H9 (cell line): ENCODE measurements at regions not wholly inside any gene's neighbourhood (a gene's known extent, or its start where the extent isn't known, plus 50 kb on each side); places are given as distances from the start of the nearest gene placed in this dataset.

Experiments
- DNase-seq: peaks from one replicate; pipeline ENCODE4 v3.0.0-alpha.2; 2017
- H2AFZ ChIP-seq: one replicate; pipeline ENCODE4 v1.6.1; 2013; ENCODE audit warnings: mild to moderate bottlenecking, low read length, control low read depth, moderate library complexity
- H2AK5ac ChIP-seq: 2 replicates; pipeline ENCODE4 v1.6.1; 2013; ENCODE audit warnings: low read length, control low read depth, mixed read lengths; ENCODE audit not compliant: insufficient read length
- H2BK120ac ChIP-seq: one replicate; pipeline ENCODE4 v1.6.1; 2013; ENCODE audit warnings: low read depth, mild to moderate bottlenecking, low read length, control low read depth, inconsistent platforms; ENCODE audit not compliant: poor library complexity, severe bottlenecking
- H2BK12ac ChIP-seq: 2 replicates; pipeline ENCODE4 v1.6.1; 2013; ENCODE audit warnings: low read length, control low read depth, mixed read lengths, low read depth; ENCODE audit not compliant: insufficient read length
- H2BK15ac ChIP-seq: 2 replicates; pipeline ENCODE4 v1.6.1; 2013; ENCODE audit warnings: low read depth, low read length, control low read depth
- H2BK20ac ChIP-seq: one replicate; pipeline ENCODE4 v1.6.1; 2013; ENCODE audit warnings: low read depth, mild to moderate bottlenecking, low read length, control low read depth, inconsistent platforms; ENCODE audit not compliant: poor library complexity, severe bottlenecking
- H2BK5ac ChIP-seq: 2 replicates; pipeline ENCODE4 v1.6.1; 2013; ENCODE audit warnings: low read length, control low read depth, mixed read lengths; ENCODE audit not compliant: insufficient read length
- H3K14ac ChIP-seq: 2 replicates; pipeline ENCODE4 v1.6.1; 2013; ENCODE audit warnings: low read length, control low read depth; ENCODE audit not compliant: insufficient read depth
- H3K18ac ChIP-seq: 2 replicates; pipeline ENCODE4 v1.6.1; 2013; ENCODE audit warnings: low read depth, mild to moderate bottlenecking, mixed read lengths, low read length, control low read depth; ENCODE audit not compliant: insufficient read length
- H3K23ac ChIP-seq: 2 replicates; pipeline ENCODE4 v1.6.1; 2013; ENCODE audit warnings: low read length, control low read depth, mixed read lengths, low read depth; ENCODE audit not compliant: insufficient read length
- H3K23me2 ChIP-seq: 2 replicates; pipeline ENCODE4 v1.6.1; 2013; ENCODE audit warnings: low read depth, mild to moderate bottlenecking, mixed read lengths, low read length, control low read depth; ENCODE audit not compliant: insufficient read length, poor library complexity, severe bottlenecking
- H3K27ac ChIP-seq: 2 replicates; pipeline ENCODE4 v1.5.1; 2013; ENCODE audit warnings: low read length, control low read depth, mixed read lengths, low read depth; ENCODE audit not compliant: insufficient read length
- H3K27me3 ChIP-seq: 2 replicates; pipeline ENCODE4 v1.6.1; 2013; ENCODE audit warnings: low read length, control low read depth, inconsistent platforms; ENCODE audit not compliant: insufficient read depth
- H3K4ac ChIP-seq: 2 replicates; pipeline ENCODE4 v1.6.1; 2013; ENCODE audit warnings: low read depth, mild to moderate bottlenecking, control low read depth, inconsistent platforms, low read length, moderate library complexity
- H3K4me1 ChIP-seq: 2 replicates; pipeline ENCODE4 v1.6.1; 2013; ENCODE audit warnings: low read length, control low read depth, inconsistent platforms; ENCODE audit not compliant: insufficient read depth
- H3K4me2 ChIP-seq: 2 replicates; pipeline ENCODE4 v1.6.1; 2013; ENCODE audit warnings: low read length, control low read depth, mixed read lengths; ENCODE audit not compliant: insufficient read length, insufficient read depth
- H3K56ac ChIP-seq: 2 replicates; pipeline ENCODE4 v1.6.1; 2013; ENCODE audit warnings: low read depth, mild to moderate bottlenecking, mixed read lengths, low read length, control low read depth; ENCODE audit not compliant: insufficient read length
- H3K79me1 ChIP-seq: 2 replicates; pipeline ENCODE4 v1.6.1; 2013; ENCODE audit warnings: low read depth, mild to moderate bottlenecking, moderate library complexity, low read length, control low read depth, inconsistent platforms; ENCODE audit not compliant: insufficient read depth, poor library complexity, severe bottlenecking
- H3K79me2 ChIP-seq: 2 replicates; pipeline ENCODE4 v1.6.1; 2013; ENCODE audit warnings: low read length, control low read depth, inconsistent platforms; ENCODE audit not compliant: insufficient read depth
- H3K9ac ChIP-seq: 2 replicates; pipeline ENCODE4 v1.6.1; 2013; ENCODE audit warnings: low read length, control low read depth, mixed read lengths; ENCODE audit not compliant: insufficient read length; ENCODE audit errors: extremely low read depth
- H3K9me3 ChIP-seq: one replicate; pipeline ENCODE4 v1.6.1; 2013; ENCODE audit warnings: low read depth, low read length, inconsistent platforms; ENCODE audit not compliant: control insufficient read depth
- H3T11ph ChIP-seq: one replicate; pipeline ENCODE4 v1.6.1; 2013; ENCODE audit warnings: mild to moderate bottlenecking, low read length, control low read depth, inconsistent platforms
- H4K20me1 ChIP-seq: one replicate; pipeline ENCODE4 v1.6.1; 2013; ENCODE audit not compliant: control insufficient read depth, insufficient read length, insufficient read depth
- H4K5ac ChIP-seq: 2 replicates; pipeline ENCODE4 v1.6.1; 2013; ENCODE audit warnings: low read depth, mild to moderate bottlenecking, mixed read lengths, low read length, control low read depth; ENCODE audit not compliant: insufficient read length
- H4K8ac ChIP-seq: replicated peaks from 2 replicates; pipeline ENCODE4 v1.6.1; 2013; ENCODE audit warnings: low read length, control low read depth, mixed read lengths, low read depth; ENCODE audit not compliant: insufficient read length
- H4K91ac ChIP-seq: 2 replicates; pipeline ENCODE4 v1.6.1; 2013; ENCODE audit warnings: low read depth, mild to moderate bottlenecking, moderate library complexity, mixed read lengths, low read length, control low read depth; ENCODE audit not compliant: insufficient read length
- H3K27ac Mint-ChIP-seq, 3 experiments: 2 replicates in 2 of 3; 3 replicates in 1 of 3; pipeline ENCODE4 v1.8.0; 2020 to 2021; ENCODE audit warnings: mixed read lengths in 3 of 3, mild to moderate bottlenecking in 1 of 3, moderate library complexity in 1 of 3
- H3K27me3 Mint-ChIP-seq: 2 replicates; pipeline ENCODE4 v1.8.0; 2021; ENCODE audit warnings: low read depth, mild to moderate bottlenecking, moderate library complexity, mixed read lengths
- H3K36me3 Mint-ChIP-seq, 3 experiments: 2 replicates in 2 of 3; 3 replicates in 1 of 3; pipeline ENCODE4 v1.8.0; 2020 to 2021; ENCODE audit warnings: low read depth in 3 of 3, mixed read lengths in 3 of 3; ENCODE audit not compliant: insufficient read depth in 1 of 3
- H3K4me1 Mint-ChIP-seq, 2 experiments: 2 replicates each; pipeline ENCODE4 v1.8.0; 2020; ENCODE audit warnings: mixed read lengths in 2 of 2
- H3K4me3 Mint-ChIP-seq, 2 experiments: 2 replicates in 1 of 2; 3 replicates in 1 of 2; pipeline ENCODE4 v1.8.0; 2020 to 2021; ENCODE audit warnings: mild to moderate bottlenecking in 2 of 2, mixed read lengths in 2 of 2, moderate library complexity in 1 of 2
- H3K9me3 Mint-ChIP-seq, 2 experiments: 2 replicates in 1 of 2; 3 replicates in 1 of 2; pipeline ENCODE4 v1.8.0; 2020; ENCODE audit warnings: mild to moderate bottlenecking in 2 of 2, mixed read lengths in 2 of 2, moderate library complexity in 1 of 2
- CTCF ChIP-seq: fragments of 200-600 bp; sonication (generic); conservative IDR thresholded peaks from 3 replicates; pipeline ENCODE4 v1.8.0; 2021; ENCODE audit warnings: antibody characterized with exemption, mild to moderate bottlenecking
- WGBS: extraction: QIAGEN DNeasy Blood & Tissue Kit; methylation state at CpG from one replicate; pipeline ENCODE4 v1.1.7; 2013; ENCODE audit warnings: missing lambda C conversion rate, low lambda C conversion rate, mixed read lengths; ENCODE audit not compliant: insufficient read length; ENCODE audit errors: extremely low coverage; 5-methylcytosine and 5-hydroxymethylcytosine counted together

GRCh38 chr22:47299211-47299862 lies 536.9 kb downstream of the TBC1D22A start:
- Histone ChIP-seq H2BK12ac (no peak overlapping the region), H3K27me3 (no peaks in the 10 kb centered on the region), H3K27ac (no peak overlapping the region), H3T11ph (no peak overlapping the region), H2BK20ac (no peak overlapping the region), H3K4ac (no peak overlapping the region), H2BK120ac (no peak overlapping the region), H3K23ac (no peak overlapping the region), H2AK5ac (no peak overlapping the region), H3K23me2 (no peaks in the 10 kb centered on the region), H2AFZ (no peak overlapping the region), H4K20me1 (no peaks in the 10 kb centered on the region), H3K79me2 (no peaks in the 10 kb centered on the region), H3K56ac (no peak overlapping the region), H3K9me3 (peaks cover 98% of the 10 kb centered on the region), H4K5ac (no peak overlapping the region), H3K4me2 (no peak overlapping the region), H3K4me1 (no peaks in the 10 kb centered on the region), H3K14ac (no peak overlapping the region), H2BK15ac (no peak overlapping the region), H3K9ac (no peak overlapping the region), H4K8ac (no peak overlapping the region), H2BK5ac (no peak overlapping the region), H3K18ac (no peak overlapping the region), H4K91ac (no peak overlapping the region), H3K79me1 (no peaks in the 10 kb centered on the region)
- Mint-ChIP-seq H3K4me3 (no peak overlapping the region), H3K27me3 (peaks cover 6% of the 10 kb centered on the region), H3K9me3 (peaks cover 55 to 62% of the 10 kb centered on the region in 2 experiments), H3K4me1 (no peaks in the 10 kb centered on the region), H3K27ac (peak overlapping the region in 1 of 3 experiments; percentile 44; a peak in 1 of 7 replicates), H3K36me3 (peaks cover 8 to 38% (median 16%) of the 10 kb centered on the region in 3 experiments; a peak in 6 of 7 replicates)
- WGBS: no CpG with 5 or more reads among the region's 18 CpGs
- no peak for TF ChIP-seq CTCF
- no peak for DNase-seq
